Heart left ventricle (tissue), 16 donors: ENCODE measurements at regions not wholly inside any gene's neighbourhood (a gene's known extent, or its start where the extent isn't known, plus 50 kb on each side); places are given as distances from the start of the nearest gene placed in this dataset.

ENCODE experiments used
- ATAC-seq, 4 donors: fragments of 200-7000 bp; cut with Tn5 transposase; one replicate each; pipeline ENCODE4 v1.9.1; 2020 to 2022; ENCODE audit warnings: moderate library complexity in 4 of 4, mild to moderate bottlenecking in 3 of 4, moderate number of reproducible peaks in 1 of 4
- DNase-seq, 5 donors: peaks; one replicate each; pipeline ENCODE4 v3.0.0-alpha.2; 2020
- H3K27ac ChIP-seq, 12 donors: fragments of 200-600 bp; sonication (generic) in 4 of 12; one replicate each; pipeline versions ENCODE4 v1.5.0 to v1.8.0; 2016 to 2022; ENCODE audit warnings: mild to moderate bottlenecking in 2 of 12
- H3K27me3 ChIP-seq, 9 donors: fragments of 200-600 bp; sonication (generic) in 2 of 9; one replicate each; pipeline versions ENCODE4 v1.5.1 to v1.8.0; 2016 to 2022; ENCODE audit warnings: mild to moderate bottlenecking in 3 of 9
- H3K36me3 ChIP-seq, 9 donors: fragments of 200-600 bp; sonication (generic) in 2 of 9; one replicate each; pipeline versions ENCODE4 v1.5.0 to v1.8.0; 2018 to 2022; ENCODE audit warnings: mild to moderate bottlenecking in 2 of 9
- H3K4me1 ChIP-seq, 12 donors: fragments of 200-600 bp; sonication (generic) in 4 of 12; one replicate each; pipeline versions ENCODE4 v1.5.0 to v1.8.0; 2016 to 2022; ENCODE audit warnings: mild to moderate bottlenecking in 3 of 12
- H3K4me3 ChIP-seq, 12 donors: fragments of 200-600 bp; sonication (generic) in 4 of 12; one replicate each; pipeline versions ENCODE4 v1.5.0 to v1.8.0; 2017 to 2022; ENCODE audit warnings: mild to moderate bottlenecking in 9 of 12, moderate library complexity in 4 of 12
- H3K9me3 ChIP-seq, 12 donors: fragments of 200-600 bp; sonication (generic) in 4 of 12; one replicate each; pipeline versions ENCODE4 v1.5.0 to v1.8.0; 2016 to 2022; ENCODE audit warnings: mild to moderate bottlenecking in 1 of 12
- POLR2A ChIP-seq, 2 donors: fragments of 450-650 bp; IDR thresholded peaks; one replicate each; pipeline ENCODE4 v1.6.1; 2017; ENCODE audit warnings: antibody characterized with exemption in 2 of 2, mild to moderate bottlenecking in 2 of 2, moderate library complexity in 2 of 2
- WGBS, 4 donors: extraction: QIAGEN DNeasy Blood & Tissue Kit in 2 of 4; methylation state at CpG; one replicate each; pipeline versions ENCODE4 v1.1.5 to v1.1.7; 2013 to 2018; 5-methylcytosine and 5-hydroxymethylcytosine counted together
- intact Hi-C, 10 donors: fragments of 100-400 bp; cut with DNase I; formaldehyde crosslinking; loops; one replicate each; pipeline versions ENCODE4 v1.11.1 to v1.14.2; 2022
- TF ChIP-seq, protein P1 (sequence below), 12 donors: fragments of 200-600 bp; sonication (generic) in 4 of 12; IDR thresholded peaks; one replicate each; pipeline versions ENCODE4 v1.5.0 to v1.8.0; 2018 to 2022; ENCODE audit warnings: antibody characterized with exemption in 12 of 12, mild to moderate bottlenecking in 5 of 12
- donor health status: ischemic (EF 13 %, LVEDD 7.1; RV severe dilation, severe dysfunction).
- donor health status: healthy with polysubstance abuse.
- donor health status: DM: no; HTN: yes; CAD: no.
- donor health status: DM: no; HTN: no; CAD: no.
- donor health status: ischemic (EF 25% LVEDD 6.9; RV normal size, moderate dysfunction).
- donor health status: ischemic (EF 25% LVEDD 5.7; RV mildly dilated, moderate dysfunction).
- donor health status: healthy.
- donor health status: DM: yes; HTN: yes; CAD: no.
- donor health status: ischemic (EF 35%, LVEDD 5.7; RV mildly dilated, moderate dysfunction).
- donor health status: nonischemic (EF 11% LVEDD 7.7; RV severe dilation, severe dysfunction).
- donor health status: DM: yes; HTN: yes; CAD: no.
- donor health status: PGD.
- donor health status: ischemic (EF 29% LVEDD 5.4; RV normal size, mild dysfunction).
- donor health status: nonischemic (EF 23%, LVEDD 6.1; RV moderate dilation, normal function).

DNA sequence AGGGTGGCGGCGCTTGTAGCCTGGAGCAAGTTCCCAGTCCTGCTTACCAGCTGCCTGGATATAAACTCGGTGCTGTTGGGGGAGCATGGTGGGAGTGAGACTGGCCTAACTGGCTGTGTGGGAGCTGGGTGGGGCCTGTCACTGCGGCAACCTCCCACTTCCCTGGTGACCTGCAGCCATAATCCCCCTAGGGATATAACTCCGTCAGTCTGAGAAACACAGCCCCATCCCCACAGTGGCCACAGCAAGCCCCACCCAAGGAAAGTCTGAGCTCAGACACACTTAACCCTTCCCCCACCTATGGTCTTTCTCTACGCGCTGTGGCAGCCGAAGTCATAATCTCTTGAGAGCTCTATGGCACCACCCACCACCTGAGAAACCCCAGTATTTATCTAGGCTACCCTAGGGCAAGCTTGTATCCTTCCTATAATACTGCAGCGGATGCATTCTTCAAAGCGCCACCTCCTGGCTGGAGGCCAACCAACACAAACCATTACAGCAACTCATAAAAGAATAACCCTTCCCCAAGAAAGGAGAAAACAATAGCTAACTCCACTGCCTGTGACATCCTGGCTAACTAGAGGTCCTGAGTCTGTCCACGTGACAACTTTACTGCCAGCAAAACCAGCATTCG is 57.4 kb downstream of the ZNF648 start:
- peaks cover 0 to 22% (median 9%) of the 10 kb centered on the region in 12 donors for H3K4me1 ChIP-seq
- peak in 4 of 5 donors; percentile 54 to 74 (median 64) for DNase-seq
- TF ChIP-seq, protein P1, sequence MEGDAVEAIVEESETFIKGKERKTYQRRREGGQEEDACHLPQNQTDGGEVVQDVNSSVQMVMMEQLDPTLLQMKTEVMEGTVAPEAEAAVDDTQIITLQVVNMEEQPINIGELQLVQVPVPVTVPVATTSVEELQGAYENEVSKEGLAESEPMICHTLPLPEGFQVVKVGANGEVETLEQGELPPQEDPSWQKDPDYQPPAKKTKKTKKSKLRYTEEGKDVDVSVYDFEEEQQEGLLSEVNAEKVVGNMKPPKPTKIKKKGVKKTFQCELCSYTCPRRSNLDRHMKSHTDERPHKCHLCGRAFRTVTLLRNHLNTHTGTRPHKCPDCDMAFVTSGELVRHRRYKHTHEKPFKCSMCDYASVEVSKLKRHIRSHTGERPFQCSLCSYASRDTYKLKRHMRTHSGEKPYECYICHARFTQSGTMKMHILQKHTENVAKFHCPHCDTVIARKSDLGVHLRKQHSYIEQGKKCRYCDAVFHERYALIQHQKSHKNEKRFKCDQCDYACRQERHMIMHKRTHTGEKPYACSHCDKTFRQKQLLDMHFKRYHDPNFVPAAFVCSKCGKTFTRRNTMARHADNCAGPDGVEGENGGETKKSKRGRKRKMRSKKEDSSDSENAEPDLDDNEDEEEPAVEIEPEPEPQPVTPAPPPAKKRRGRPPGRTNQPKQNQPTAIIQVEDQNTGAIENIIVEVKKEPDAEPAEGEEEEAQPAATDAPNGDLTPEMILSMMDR (IDR thresholded peaks at IDR 0.05), result no peak
- TF ChIP-seq POLR2A (IDR thresholded peaks at IDR 0.05), result no peak
- H3K27me3 ChIP-seq, result no peaks in the 10 kb centered on the region
- intact Hi-C loops, result loop anchor here in 1 of 10 donors (2.0 kb wide), 1 partner anchor 25 kb away; no protein-coding TSS in a partner anchor
- H3K36me3 ChIP-seq, result no peaks in the 10 kb centered on the region
- peak overlapping the region in 11 of 12 donors; percentile 1 to 85 (median 71) for H3K27ac ChIP-seq
- ATAC-seq, result peak; percentile 62 to 87 (median 80)
- H3K9me3 ChIP-seq, result peaks cover 0 to 28% (median 3%) of the 10 kb centered on the region in 12 donors
- H3K4me3 ChIP-seq, result no peak overlapping the region
- WGBS, 4 donors, result 60 to 71% (median 63%) methylated on average over 8 to 12 of the region's 12 CpGs

DNA sequence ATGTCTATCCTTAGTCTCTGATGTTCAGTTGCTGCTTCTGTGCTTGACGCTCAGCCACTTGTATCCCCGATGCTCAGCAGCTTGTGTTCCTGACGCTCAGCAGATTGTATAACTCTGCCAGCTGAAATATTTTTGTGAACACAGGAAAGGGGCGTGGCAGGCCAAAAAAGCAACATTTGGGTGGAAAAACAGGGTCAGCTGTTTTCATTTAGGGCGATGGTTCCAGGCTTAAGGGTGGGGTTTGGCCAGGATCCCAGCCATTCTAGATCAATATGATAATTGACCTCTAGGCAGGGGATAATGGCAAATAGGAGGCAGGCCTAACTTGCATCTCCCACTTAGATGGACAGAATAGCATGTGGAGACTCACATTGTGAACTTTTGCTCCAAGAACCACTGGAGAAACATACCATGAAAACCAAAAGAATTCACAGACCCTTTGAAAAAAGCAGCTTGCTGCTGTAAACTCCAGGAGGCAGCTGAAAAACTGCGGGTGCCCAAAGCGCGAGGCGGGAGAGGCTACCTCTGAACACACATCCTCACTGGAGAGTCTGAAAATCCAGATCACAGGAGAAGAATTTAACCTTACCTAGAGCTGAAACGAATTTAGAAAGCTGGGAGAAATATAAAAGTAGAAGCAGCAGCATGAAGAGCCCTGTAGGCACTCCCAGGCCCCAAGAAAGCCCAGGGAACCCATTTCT is 58.3 kb downstream of the ZNF648 start:
- Histone ChIP-seq H3K36me3 (no peaks in the 10 kb centered on the region), H3K4me3 (peak overlapping the region in 3 of 12 donors; percentile 8 to 26 (median 10)), H3K27me3 (no peaks in the 10 kb centered on the region), H3K27ac (peak overlapping the region in 11 of 12 donors; percentile 6 to 85 (median 71)), H3K4me1 (peaks cover 0 to 22% (median 9%) of the 10 kb centered on the region in 12 donors), H3K9me3 (peaks cover 0 to 20% (median 2%) of the 10 kb centered on the region in 12 donors)
- intact Hi-C loops, result no loop called here
- peak; percentile 36 to 65 (median 64) for ATAC-seq
- 59 to 65% (median 63%) methylated on average over 10 of the region's 10 CpGs for WGBS, 4 donors
- TF ChIP-seq POLR2A (IDR thresholded peaks at IDR 0.05), result peak in 1 of 2 donors; percentile 12
- TF ChIP-seq, protein P1 (IDR thresholded peaks at IDR 0.05), result no peak
- DNase-seq, result peak in 4 of 5 donors; percentile 26 to 57 (median 36)

DNA sequence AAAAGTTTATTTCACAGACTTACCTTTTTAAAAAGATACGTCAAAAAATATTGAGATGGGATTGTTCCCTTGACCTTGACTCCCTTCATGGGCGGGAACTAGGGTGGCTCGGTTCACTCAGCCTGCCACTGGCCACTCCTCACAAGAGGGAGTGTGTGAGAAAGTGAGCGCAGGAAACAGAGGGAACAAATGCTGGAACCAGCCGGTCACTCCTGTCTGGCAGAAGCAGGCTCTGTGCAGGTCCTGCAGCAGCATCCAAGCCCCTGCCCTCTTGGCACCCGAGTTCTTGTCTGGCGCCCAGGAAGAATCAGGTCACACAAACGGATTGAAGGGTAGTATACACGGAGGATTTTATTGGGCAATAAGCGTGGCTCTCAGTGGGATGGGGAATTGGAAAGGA is 58.9 kb downstream of the ZNF648 start:
- Histone ChIP-seq H3K27ac (peak overlapping the region in 8 of 12 donors; percentile 14 to 85 (median 78)), H3K4me1 (peaks cover 0 to 22% (median 9%) of the 10 kb centered on the region in 12 donors), H3K4me3 (peak overlapping the region in 4 of 12 donors; percentile 5 to 26 (median 9)), H3K36me3 (no peaks in the 10 kb centered on the region), H3K9me3 (peaks cover 0 to 20% (median 2%) of the 10 kb centered on the region in 12 donors), H3K27me3 (no peaks in the 10 kb centered on the region)
- intact Hi-C loops, result no loop called here
- DNase-seq (peak in 1 of 5 donors; percentile 6), ATAC-seq (peak in 3 of 4 donors; percentile 27 to 44 (median 32))
- TF ChIP-seq, protein P1 (IDR thresholded peaks at IDR 0.05), result no peak
- TF ChIP-seq POLR2A (IDR thresholded peaks at IDR 0.05), result no peak
- WGBS, 4 donors, result 47 to 59% (median 52%) methylated on average over 10 of the region's 10 CpGs

DNA sequence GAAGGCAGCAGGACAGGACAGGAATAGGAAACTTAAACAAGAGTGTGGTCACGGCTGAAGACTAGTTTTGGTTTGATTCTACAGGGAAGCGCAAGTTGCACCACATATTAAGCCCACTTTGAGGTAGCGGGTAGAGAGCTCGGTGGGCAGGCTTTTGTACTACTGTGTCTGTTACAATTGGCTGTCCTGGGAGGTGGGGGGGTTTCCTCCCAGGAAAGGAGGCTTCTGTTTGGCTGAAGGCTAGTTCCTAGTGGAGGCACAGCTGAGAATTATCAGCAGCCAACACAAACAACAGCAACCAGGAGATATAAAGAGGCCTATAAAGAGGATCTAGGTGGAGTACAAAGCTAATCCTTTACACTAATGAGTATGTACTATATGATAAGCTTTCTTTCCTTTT is 62.7 kb downstream of the ZNF648 start:
- 73 to 82% (median 77%) methylated on average over 4 of the region's 4 CpGs for WGBS, 4 donors
- ATAC-seq (peak in 2 of 4 donors; percentile 36 to 44), DNase-seq (peak in 1 of 5 donors; percentile 15)
- H3K27me3 ChIP-seq, result peaks cover 0 to 3% (median 0%) of the 10 kb centered on the region in 9 donors
- peaks cover 0 to 15% (median 9%) of the 10 kb centered on the region in 12 donors for H3K4me1 ChIP-seq
- H3K27ac ChIP-seq, result no peak overlapping the region
- no peaks in the 10 kb centered on the region for H3K36me3 ChIP-seq
- TF ChIP-seq POLR2A (IDR thresholded peaks at IDR 0.05), result no peak
- TF ChIP-seq, protein P1 (IDR thresholded peaks at IDR 0.05), result no peak
- H3K9me3 ChIP-seq, result no peaks in the 10 kb centered on the region
- H3K4me3 ChIP-seq, result no peak overlapping the region
- intact Hi-C loops, result loop anchor here in 1 of 10 donors (10.0 kb wide), 1 partner anchor 46 kb away; no protein-coding TSS in a partner anchor
